K562 (cell line): ENCODE measurements at regions not wholly inside any gene's neighbourhood (a gene's known extent, or its start where the extent isn't known, plus 50 kb on each side); places are given as distances from the start of the nearest gene placed in this dataset.
A peak's percentile ranks its signal among the peaks of the same experiment; 100 is the strongest.

ENCODE experiments used
- ATAC-seq: fragments of 200-7000 bp; cut with Tn5 transposase; 3 replicates; pipeline ENCODE4 v1.9.1; 2020; ENCODE audit warnings: moderate library complexity
- BruUV-seq: library from RNA; stranded (reverse); fragments of 400-500 nt; replicated peaks from 2 replicates; lab custom pipeline; 2021; lab: Mats Ljungman, UMichigan
- CTCF ChIA-PET: fragments of 300-600 bp; formaldehyde crosslinking; extraction: SDS; loops from one replicate; lab custom pipeline; 2021; ENCODE audit warnings: low intra/inter-chr PET ratio; lab: Yijun Ruan, JAX
- POLR2A ChIA-PET: fragments of 300-600, 350-650 bp; sonication (Branson Sonifier 250); formaldehyde crosslinking; extraction: SDS; loops from one replicate; lab custom pipeline; 2021; ENCODE audit warnings: antibody characterized with exemption, inconsistent platforms; lab: Yijun Ruan, JAX
- DNase-seq, 4 experiments: peaks; one replicate each; pipeline versions ENCODE4 v3.0.0 to v3.0.0-alpha.2; 2011 to 2018; ENCODE audit warnings: low spot score in 3 of 4, mixed read lengths in 3 of 4; ENCODE audit errors: extremely low read depth in 1 of 4
- FAIRE-seq: peaks from 2 replicates; lab custom pipeline; 2011; peaks lifted over from hg19 to GRCh38; lab: Jason Lieb, UNC
- H2AFZ ChIP-seq: 2 replicates; pipeline ENCODE4 v1.6.0; 2011; ENCODE audit warnings: low read depth, low read length, control low read depth, inconsistent platforms
- H3K27ac ChIP-seq: fragments of 200-600 bp; 3 replicates; pipeline ENCODE4 v1.8.0; 2011; ENCODE audit warnings: low read depth, mild to moderate bottlenecking, control low read depth, inconsistent platforms, low read length, moderate library complexity, mixed read lengths; ENCODE audit errors: extremely low read depth
- H3K27me3 ChIP-seq, 2 experiments: fragments of 300-600 bp in 1 of 2; 2 replicates in 1 of 2; 3 replicates in 1 of 2; pipeline versions ENCODE4 v1.6.0 to v1.8.0; 2011; ENCODE audit warnings: inconsistent platforms in 2 of 2, low read length in 2 of 2, mild to moderate bottlenecking in 1 of 2, mixed read lengths in 1 of 2, moderate library complexity in 1 of 2; ENCODE audit not compliant: control insufficient read depth in 2 of 2, insufficient read depth in 2 of 2
- H3K36me3 ChIP-seq: fragments of 300-600 bp; 3 replicates; pipeline ENCODE4 v1.8.0; 2011; ENCODE audit warnings: mild to moderate bottlenecking, low read length, inconsistent platforms; ENCODE audit not compliant: control insufficient read depth, insufficient read depth
- H3K4me1 ChIP-seq, 2 experiments: fragments of 200-600 bp in 1 of 2; replicated peaks in 1 of 2; 2 replicates in 1 of 2; 3 replicates in 1 of 2; pipeline versions ENCODE4 v1.5.1 to v1.8.0; 2011; ENCODE audit warnings: inconsistent platforms in 2 of 2, low read length in 2 of 2, mild to moderate bottlenecking in 1 of 2, mixed read lengths in 1 of 2, moderate library complexity in 1 of 2; ENCODE audit not compliant: control insufficient read depth in 2 of 2, insufficient read depth in 2 of 2
- H3K4me2 ChIP-seq: 2 replicates; pipeline ENCODE4 v1.6.1; 2011; ENCODE audit warnings: low read length, control low read depth, inconsistent platforms, mixed read lengths; ENCODE audit not compliant: insufficient read depth
- H3K4me3 ChIP-seq: fragments of 200-600 bp; sonication (generic), shearing (Covaris generic); 2 replicates; pipeline ENCODE4 v1.5.1; 2016; ENCODE audit warnings: control low read depth, inconsistent platforms
- H3K79me2 ChIP-seq: fragments of 200-600 bp; 3 replicates; pipeline ENCODE4 v1.8.0; 2011; ENCODE audit warnings: low read length, inconsistent platforms; ENCODE audit not compliant: control insufficient read depth, insufficient read depth
- H3K9ac ChIP-seq, 2 experiments: 2 replicates each; pipeline versions ENCODE4 v1.6.0 to v1.6.1; 2011; ENCODE audit warnings: low read depth in 2 of 2, low read length in 2 of 2, control low read depth in 1 of 2, inconsistent platforms in 1 of 2, mild to moderate bottlenecking in 1 of 2, mixed read lengths in 1 of 2; ENCODE audit not compliant: insufficient read depth in 1 of 2
- H3K9me1 ChIP-seq: one replicate; pipeline ENCODE4 v1.6.0; 2011; ENCODE audit warnings: inconsistent platforms, mild to moderate bottlenecking, low read length, moderate library complexity; ENCODE audit not compliant: control insufficient read depth, insufficient read depth
- H3K9me3 ChIP-seq: replicated peaks from 2 replicates; pipeline ENCODE4 v1.5.1; 2011; ENCODE audit warnings: low read depth, low read length, inconsistent platforms; ENCODE audit not compliant: control insufficient read depth, insufficient read depth
- H4K20me1 ChIP-seq: replicated peaks from 2 replicates; pipeline ENCODE4 v1.6.1; 2011; ENCODE audit warnings: low read length, inconsistent platforms, mixed read lengths; ENCODE audit not compliant: control insufficient read depth, insufficient read depth
- BRD4 ChIP-seq: fragments of 200-600 bp; sonication (generic); IDR thresholded peaks from 2 replicates; pipeline ENCODE4 v1.6.1; 2017; ENCODE audit warnings: inconsistent platforms
- VEZF1 ChIP-seq: fragments of 200-800 bp; sonication (Bioruptor generic); IDR thresholded peaks from 2 replicates; pipeline ENCODE4 v1.6.1; 2017; ENCODE audit warnings: missing genetic modification characterization, missing compliant biosample characterization
- ZNF140 ChIP-seq: fragments of 250-450 bp; sonication (Bioruptor Pico); IDR thresholded peaks from 2 replicates; pipeline ENCODE4 v1.8.0; 2021; ENCODE audit warnings: moderate library complexity, mild to moderate bottlenecking, inconsistent platforms
- WGBS: fragments of 100-300 bp; shearing (Covaris generic); methylation state at CpG from one replicate; pipeline ENCODE4 v1.1.6; 2016; ENCODE audit warnings: low coverage, mixed read lengths; ENCODE audit not compliant: insufficient coverage; ENCODE audit errors: missing lambda C conversion rate; 5-methylcytosine and 5-hydroxymethylcytosine counted together
- in situ Hi-C: fragments of 300-500 bp; cut with MboI; formaldehyde crosslinking; loops from 4 replicates; pipeline ENCODE4 v1.15.0; 2018; ENCODE audit warnings: inconsistent platforms, mixed read lengths
- intact Hi-C: fragments of 100-400 bp; cut with micrococcal nuclease; formaldehyde crosslinking; loops from 2 replicates; pipeline ENCODE4 v1.14.2; 2022

DNA sequence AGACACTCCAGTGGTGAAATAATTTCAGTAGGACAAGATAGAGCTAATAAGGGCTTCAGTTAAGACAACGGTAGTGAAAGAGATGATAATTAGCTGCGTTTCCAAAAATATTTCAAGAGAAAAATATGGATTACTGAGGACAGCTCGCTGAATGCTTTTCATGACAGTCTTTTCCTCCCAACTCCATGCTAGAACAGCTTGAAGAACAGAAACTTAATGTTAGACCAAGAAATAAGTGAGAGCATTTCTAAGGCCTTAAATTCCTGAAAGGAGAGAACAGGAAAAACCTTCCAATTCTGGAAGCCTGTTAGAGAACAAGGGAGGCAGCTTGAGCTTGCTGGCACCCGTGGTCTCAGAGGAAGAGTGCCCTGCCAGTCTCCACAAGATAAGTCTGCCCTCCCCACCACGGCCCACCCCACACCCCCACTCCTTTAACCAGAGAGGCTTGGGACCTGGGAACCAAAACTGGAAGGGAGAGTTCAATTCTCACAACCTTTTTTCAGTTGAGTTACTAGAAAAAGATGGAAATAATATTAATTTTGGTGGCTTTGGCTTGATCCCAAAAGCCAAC lies 1148.0 kb upstream of the CELF2 start:
- FAIRE-seq (no peak), ATAC-seq (peak; percentile 66), DNase-seq (peak in 1 of 4 experiments; percentile 6)
- ChIA-PET CTCF (no interaction called here), POLR2A (interaction anchor here (1.4 kb wide), 1 partner anchor 44 kb away, joined by 4 read pairs; no protein-coding TSS in a partner anchor)
- peak overlapping the region in 1 of 2 experiments; percentile 55; a peak in 1 of 4 replicates for H3K9ac ChIP-seq
- H2AFZ ChIP-seq: no peak overlapping the region; the same call in 1 of the 2 replicates
- in situ Hi-C loops: no loop called here
- H3K4me3 ChIP-seq: no peak overlapping the region
- no peaks in the 10 kb centered on the region for H4K20me1 ChIP-seq
- TF ChIP-seq ZNF140 (CRISPR knock-in tag) (no peak), BRD4 (no peak), VEZF1 (CRISPR knock-in tag) (peak; percentile 26; the same call in 1 of the 2 replicates)
- no peaks in the 10 kb centered on the region for H3K36me3 ChIP-seq
- peak overlapping the region; percentile 27; the same call in 1 of the 3 replicates for H3K27ac ChIP-seq
- 4% methylated on average over 5 of the region's 5 CpGs for WGBS
- intact Hi-C loops: no loop called here
- no peaks in the 10 kb centered on the region for H3K9me1 ChIP-seq
- H3K9me3 ChIP-seq: no peaks in the 10 kb centered on the region
- H3K4me2 ChIP-seq: no peak overlapping the region; the same call in 1 of the 2 replicates
- H3K4me1 ChIP-seq: peaks cover 0 to 2% of the 10 kb centered on the region in 2 experiments; a peak in 1 of 5 replicates
- H3K79me2 ChIP-seq: peaks cover 47% of the 10 kb centered on the region
- no peaks in the 10 kb centered on the region for H3K27me3 ChIP-seq
- no TSS peak for BruUV-seq
